ENCODE measurements at regions not wholly inside any gene's neighbourhood (a gene's known extent, or its start where the extent isn't known, plus 50 kb on each side); places are given as distances from the start of the nearest gene placed in this dataset.

DNA sequence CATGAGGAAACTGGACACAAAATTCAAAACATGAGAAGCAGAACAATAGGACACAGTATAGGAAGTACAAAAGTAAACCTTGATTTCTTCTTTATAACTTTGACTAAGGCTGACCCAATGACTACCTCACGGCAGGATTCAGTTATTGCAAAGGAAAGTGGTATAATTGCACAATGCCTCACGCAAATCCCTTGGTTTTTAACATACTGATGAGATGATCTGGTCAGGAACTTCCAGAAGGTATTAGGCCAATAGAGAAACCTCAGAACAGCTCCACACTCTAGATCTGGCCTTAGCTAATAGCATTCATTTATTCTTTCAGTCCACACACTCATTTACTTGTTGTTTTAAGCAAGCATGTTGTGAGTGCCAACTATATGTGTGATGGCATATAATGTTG lies 1526.9 kb upstream of the ACVR2A start:
- no peaks in the 10 kb centered on the region for H3K27me3 ChIP-seq (ENCODE audit: control insufficient read depth in 1 of 2, insufficient read depth in 1 of 2, low read length in 2 of 2)
- no peak overlapping the region for H3K4me3 ChIP-seq (ENCODE audit: insufficient read depth in 1 of 2, low read depth in 1 of 2, low read length in 2 of 2)
- H3K4me1 ChIP-seq (ENCODE audit: control insufficient read depth, insufficient read depth, low read depth, low read length), result peaks cover 2% of the 10 kb centered on the region
- H3K36me3 ChIP-seq (ENCODE audit: control insufficient read depth in 1 of 2, insufficient read depth in 2 of 2, low read depth in 1 of 2, low read length in 2 of 2), result no peaks in the 10 kb centered on the region
- no peak overlapping the region for H3K27ac ChIP-seq (ENCODE audit: low read length, poor library complexity, severe bottlenecking)
- no peak overlapping the region for H2BK120ac ChIP-seq (ENCODE audit: low read depth, low read length)
- no peak overlapping the region for H4K8ac ChIP-seq (ENCODE audit: low read length)
- no peak overlapping the region for H3K14ac ChIP-seq (ENCODE audit: low read length in 2 of 2)
- no peak overlapping the region for H2AK5ac ChIP-seq (ENCODE audit: low read length, severe bottlenecking)
- no peak overlapping the region for H2BK15ac ChIP-seq (ENCODE audit: low read depth, poor library complexity, severe bottlenecking)
- no peaks in the 10 kb centered on the region for H3K79me1 ChIP-seq (replicated peaks; ENCODE audit: low read length, poor library complexity, severe bottlenecking)
- no peak overlapping the region for H2BK12ac ChIP-seq (ENCODE audit: low read length in 2 of 2)
- no peak overlapping the region for H3K23ac ChIP-seq (ENCODE audit: low read length in 2 of 2)
- DNase-seq, result peak; percentile 62
- H2AFZ ChIP-seq (ENCODE audit: low read depth, low read length), result no peak overlapping the region
- no peaks in the 10 kb centered on the region for H3K9me3 ChIP-seq (ENCODE audit: control insufficient read depth, low read length)
- H3K4me2 ChIP-seq (ENCODE audit: low read length, poor library complexity, severe bottlenecking), result no peak overlapping the region
- peak overlapping the region; percentile 55 for H3K9ac ChIP-seq (ENCODE audit: low read length)
- no CpG with 5 or more reads among the region's 2 CpGs for WGBS
- H4K91ac ChIP-seq (ENCODE audit: low read length), result no peak overlapping the region
- no peak overlapping the region for H2BK5ac ChIP-seq (ENCODE audit: low read depth, low read length, poor library complexity, severe bottlenecking)
- H3K18ac ChIP-seq (ENCODE audit: low read depth in 1 of 2, low read length in 2 of 2), result no peak overlapping the region
- no peak overlapping the region for H3K4ac ChIP-seq (ENCODE audit: low read depth in 1 of 2, low read length in 2 of 2)

DNA sequence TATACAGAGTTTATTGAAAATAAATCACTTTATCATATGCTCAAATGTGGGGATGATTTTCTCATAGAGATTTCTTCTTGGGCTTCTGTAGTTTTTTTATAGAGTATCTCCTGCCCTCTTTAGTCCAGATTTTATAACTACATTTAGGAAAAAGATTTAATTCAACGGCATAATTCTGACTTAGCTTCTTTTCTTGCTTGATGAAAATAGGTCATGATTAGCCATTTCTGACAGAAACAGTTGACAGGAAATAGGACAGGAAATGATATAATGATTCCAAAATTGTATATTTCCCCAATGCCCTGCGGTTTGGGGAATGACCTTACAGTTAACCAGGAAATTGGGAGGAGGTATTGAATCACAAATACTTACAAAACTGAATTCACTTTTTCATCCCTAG lies 1531.9 kb upstream of the ACVR2A start:
- Histone ChIP-seq H4K8ac (ENCODE audit: low read length) (no peak overlapping the region), H2BK5ac (ENCODE audit: low read depth, low read length, poor library complexity, severe bottlenecking) (no peak overlapping the region), H3K4ac (ENCODE audit: low read depth in 1 of 2, low read length in 2 of 2) (no peak overlapping the region), H3K27me3 (ENCODE audit: control insufficient read depth in 1 of 2, insufficient read depth in 1 of 2, low read length in 2 of 2) (no peaks in the 10 kb centered on the region), H3K79me1 (replicated peaks; ENCODE audit: low read length, poor library complexity, severe bottlenecking) (no peaks in the 10 kb centered on the region), H3K14ac (ENCODE audit: low read length in 2 of 2) (no peak overlapping the region), H2AK5ac (ENCODE audit: low read length, severe bottlenecking) (no peak overlapping the region), H3K36me3 (ENCODE audit: control insufficient read depth in 1 of 2, insufficient read depth in 2 of 2, low read depth in 1 of 2, low read length in 2 of 2) (no peaks in the 10 kb centered on the region), H4K91ac (ENCODE audit: low read length) (no peak overlapping the region), H2AFZ (ENCODE audit: low read depth, low read length) (no peak overlapping the region), H3K27ac (ENCODE audit: low read length, poor library complexity, severe bottlenecking) (no peak overlapping the region), H2BK12ac (ENCODE audit: low read length in 2 of 2) (no peak overlapping the region), H3K4me1 (ENCODE audit: control insufficient read depth, insufficient read depth, low read depth, low read length) (no peaks in the 10 kb centered on the region), H3K4me3 (ENCODE audit: insufficient read depth in 1 of 2, low read depth in 1 of 2, low read length in 2 of 2) (no peak overlapping the region), H2BK15ac (ENCODE audit: low read depth, poor library complexity, severe bottlenecking) (no peak overlapping the region), H3K23ac (ENCODE audit: low read length in 2 of 2) (no peak overlapping the region), H3K18ac (ENCODE audit: low read depth in 1 of 2, low read length in 2 of 2) (no peak overlapping the region), H3K9me3 (ENCODE audit: control insufficient read depth, low read length) (no peaks in the 10 kb centered on the region), H3K4me2 (ENCODE audit: low read length, poor library complexity, severe bottlenecking) (no peak overlapping the region), H3K9ac (ENCODE audit: low read length) (peak overlapping the region; percentile 64), H2BK120ac (ENCODE audit: low read depth, low read length) (no peak overlapping the region)
- no CpG with 5 or more reads among the region's 2 CpGs for WGBS
- peak; percentile 33 for DNase-seq

DNA sequence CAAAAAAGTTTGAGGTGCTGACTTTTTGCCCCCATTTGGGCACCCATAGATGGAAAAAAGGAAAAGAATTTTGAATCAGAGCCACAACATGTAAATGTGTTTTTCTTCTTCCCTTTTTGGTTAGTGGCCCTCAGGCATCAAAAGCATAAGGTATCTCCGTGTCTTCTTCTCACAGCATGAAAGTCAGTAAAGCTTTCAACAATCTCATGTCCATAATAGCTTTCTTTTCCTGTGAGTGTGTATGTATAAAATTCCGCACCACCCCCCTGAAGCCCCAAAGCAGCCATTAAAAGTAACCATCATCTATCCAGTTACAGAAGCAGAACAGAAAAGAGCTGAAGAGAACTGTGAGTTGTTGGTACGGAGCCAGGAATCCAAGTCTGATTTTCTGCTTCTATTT lies 1539.7 kb upstream of the ACVR2A start:
- Histone ChIP-seq H3K27ac (ENCODE audit: low read length, poor library complexity, severe bottlenecking) (no peak overlapping the region), H3K4me3 (ENCODE audit: insufficient read depth in 1 of 2, low read depth in 1 of 2, low read length in 2 of 2) (no peak overlapping the region), H3K18ac (ENCODE audit: low read depth in 1 of 2, low read length in 2 of 2) (no peak overlapping the region), H3K14ac (ENCODE audit: low read length in 2 of 2) (no peak overlapping the region), H2BK15ac (ENCODE audit: low read depth, poor library complexity, severe bottlenecking) (no peak overlapping the region), H2BK120ac (ENCODE audit: low read depth, low read length) (no peak overlapping the region), H3K27me3 (ENCODE audit: control insufficient read depth in 1 of 2, insufficient read depth in 1 of 2, low read length in 2 of 2) (no peaks in the 10 kb centered on the region), H4K8ac (ENCODE audit: low read length) (no peak overlapping the region), H2AFZ (ENCODE audit: low read depth, low read length) (no peak overlapping the region), H3K4me1 (ENCODE audit: control insufficient read depth, insufficient read depth, low read depth, low read length) (no peaks in the 10 kb centered on the region), H3K4me2 (ENCODE audit: low read length, poor library complexity, severe bottlenecking) (no peak overlapping the region), H2BK12ac (ENCODE audit: low read length in 2 of 2) (no peak overlapping the region), H3K4ac (ENCODE audit: low read depth in 1 of 2, low read length in 2 of 2) (no peak overlapping the region), H3K23ac (ENCODE audit: low read length in 2 of 2) (no peak overlapping the region), H3K36me3 (ENCODE audit: control insufficient read depth in 1 of 2, insufficient read depth in 2 of 2, low read depth in 1 of 2, low read length in 2 of 2) (no peaks in the 10 kb centered on the region), H3K9ac (ENCODE audit: low read length) (no peak overlapping the region), H2BK5ac (ENCODE audit: low read depth, low read length, poor library complexity, severe bottlenecking) (no peak overlapping the region), H2AK5ac (ENCODE audit: low read length, severe bottlenecking) (no peak overlapping the region), H3K79me1 (replicated peaks; ENCODE audit: low read length, poor library complexity, severe bottlenecking) (no peaks in the 10 kb centered on the region), H3K9me3 (ENCODE audit: control insufficient read depth, low read length) (peaks cover 13% of the 10 kb centered on the region), H4K91ac (ENCODE audit: low read length) (no peak overlapping the region)
- DNase-seq, result no peak
- WGBS, result no CpG with 5 or more reads among the region's 3 CpGs

DNA sequence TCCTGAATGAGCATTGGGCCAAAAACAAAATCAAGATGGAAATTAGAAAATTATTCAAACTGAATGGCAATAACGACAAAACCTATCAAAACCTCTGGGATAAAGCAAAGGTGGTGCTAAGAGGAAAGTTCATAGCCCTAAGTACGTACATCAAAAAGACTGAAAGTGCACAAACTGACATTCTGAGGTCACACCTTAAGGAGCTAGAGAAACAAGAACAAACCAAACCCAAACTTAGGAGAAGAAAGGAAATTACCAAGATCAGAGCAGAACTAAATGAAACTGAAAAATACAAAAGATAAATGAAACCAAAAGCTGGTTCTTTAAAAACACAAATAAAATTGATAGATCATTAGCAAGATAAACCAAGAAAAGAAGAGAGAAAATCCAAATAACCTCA lies 1543.5 kb upstream of the ACVR2A start:
- Histone ChIP-seq H3K18ac (ENCODE audit: low read depth in 1 of 2, low read length in 2 of 2) (no peak overlapping the region), H2BK15ac (ENCODE audit: low read depth, poor library complexity, severe bottlenecking) (no peak overlapping the region), H3K36me3 (ENCODE audit: control insufficient read depth in 1 of 2, insufficient read depth in 2 of 2, low read depth in 1 of 2, low read length in 2 of 2) (no peaks in the 10 kb centered on the region), H3K9ac (ENCODE audit: low read length) (no peak overlapping the region), H2AFZ (ENCODE audit: low read depth, low read length) (no peak overlapping the region), H3K27me3 (ENCODE audit: control insufficient read depth in 1 of 2, insufficient read depth in 1 of 2, low read length in 2 of 2) (no peaks in the 10 kb centered on the region), H4K8ac (ENCODE audit: low read length) (no peak overlapping the region), H3K4me3 (ENCODE audit: insufficient read depth in 1 of 2, low read depth in 1 of 2, low read length in 2 of 2) (no peak overlapping the region), H3K23ac (ENCODE audit: low read length in 2 of 2) (no peak overlapping the region), H3K27ac (ENCODE audit: low read length, poor library complexity, severe bottlenecking) (no peak overlapping the region), H3K14ac (ENCODE audit: low read length in 2 of 2) (no peak overlapping the region), H3K4ac (ENCODE audit: low read depth in 1 of 2, low read length in 2 of 2) (no peak overlapping the region), H3K9me3 (ENCODE audit: control insufficient read depth, low read length) (peaks cover 27% of the 10 kb centered on the region), H3K79me1 (replicated peaks; ENCODE audit: low read length, poor library complexity, severe bottlenecking) (no peaks in the 10 kb centered on the region), H3K4me2 (ENCODE audit: low read length, poor library complexity, severe bottlenecking) (no peak overlapping the region), H2BK12ac (ENCODE audit: low read length in 2 of 2) (no peak overlapping the region), H4K91ac (ENCODE audit: low read length) (no peak overlapping the region), H2BK120ac (ENCODE audit: low read depth, low read length) (no peak overlapping the region), H2BK5ac (ENCODE audit: low read depth, low read length, poor library complexity, severe bottlenecking) (no peak overlapping the region), H2AK5ac (ENCODE audit: low read length, severe bottlenecking) (no peak overlapping the region), H3K4me1 (ENCODE audit: control insufficient read depth, insufficient read depth, low read depth, low read length) (no peaks in the 10 kb centered on the region)
- no peak for DNase-seq
- WGBS, result 88% methylated on average over 2 of the region's 2 CpGs
